ENCODE measurements at regions not wholly inside any gene's neighbourhood (a gene's known extent, or its start where the extent isn't known, plus 50 kb on each side); places are given as distances from the start of the nearest gene placed in this dataset.

DNA sequence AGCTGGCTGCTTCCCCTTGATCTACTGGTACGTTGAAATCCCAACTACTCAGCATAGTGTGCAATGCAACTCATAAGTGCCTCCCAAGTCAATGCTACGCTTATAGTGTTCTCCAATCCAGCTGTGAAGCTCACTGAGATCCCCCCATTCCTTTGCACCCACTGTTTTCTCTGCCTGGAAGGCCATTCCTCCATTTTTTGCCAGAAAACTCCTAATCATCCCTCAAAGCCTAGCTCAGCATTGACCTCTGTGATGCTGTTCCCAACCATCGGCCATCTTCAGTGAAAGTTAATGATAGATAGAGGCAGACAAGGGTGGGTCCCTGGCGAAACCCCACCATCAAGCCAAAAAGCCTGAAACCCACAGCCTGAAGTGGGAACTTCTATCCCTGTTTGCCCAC, 211.0 kb downstream of the ENC1 start:
- Histone ChIP-seq H3K27me3 (ENCODE audit: insufficient read depth, low read length) (no peaks in the 10 kb centered on the region), H3K9me2 (ENCODE audit: insufficient read depth) (no peaks in the 10 kb centered on the region; the same call in 1 of the 2 replicates), H3K27ac (ENCODE audit: low read depth, low read length) (no peak overlapping the region), H2AFZ (ENCODE audit: low read depth, low read length, poor library complexity, severe bottlenecking) (no peak overlapping the region), H3K4me2 (ENCODE audit: low read length) (no peak overlapping the region), H3K36me3 (ENCODE audit: control insufficient read depth in 1 of 2, insufficient read depth in 2 of 2, low read length in 2 of 2) (no peaks in the 10 kb centered on the region), H3K4me1 (ENCODE audit: control insufficient read depth in 1 of 2, insufficient read depth in 2 of 2, low read length in 2 of 2) (no peaks in the 10 kb centered on the region), H3K4me3 (replicated peaks in 1 of 2; ENCODE audit: low read depth in 1 of 2, low read length in 2 of 2) (no peak overlapping the region), H3K9me3 (ENCODE audit: control insufficient read depth in 1 of 2, insufficient read depth in 1 of 2, low read depth in 1 of 2, low read length in 2 of 2) (no peaks in the 10 kb centered on the region), H3K9ac (ENCODE audit: low read length) (no peak overlapping the region), H4K20me1 (ENCODE audit: insufficient read depth) (no peaks in the 10 kb centered on the region), H3K79me2 (ENCODE audit: insufficient read depth, low read length) (no peaks in the 10 kb centered on the region)
- POLR2A ChIA-PET, result no interaction called here
- CTCF ChIA-PET, result no interaction called here
- intact Hi-C loops (cut with micrococcal nuclease), result no loop called here
- no TSS peak for BruUV-seq (replicated peaks)
- no peak for TF ChIP-seq CEBPB (IDR thresholded peaks at IDR 0.05; ENCODE audit: low read depth)
- TF ChIP-seq FOSL1 (IDR thresholded peaks at IDR 0.05; ENCODE audit: low read depth), result no peak
- TF ChIP-seq EZH2phosphoT487 (IDR thresholded peaks at IDR 0.05; ENCODE audit: borderline replicate concordance), result no peak
- TF ChIP-seq SIN3A (IDR thresholded peaks at IDR 0.05; ENCODE audit: low read depth), result no peak
- no peak for TF ChIP-seq EGR1 (IDR thresholded peaks at IDR 0.05; ENCODE audit: low read depth)
- TF ChIP-seq ELF1 (IDR thresholded peaks at IDR 0.05; ENCODE audit: borderline replicate concordance, low read depth), result no peak
- TF ChIP-seq ZNF274 (IDR thresholded peaks at IDR 0.05; ENCODE audit: low read depth, low read length), result no peak
- no peak for TF ChIP-seq RAD21 (IDR thresholded peaks at IDR 0.05; ENCODE audit: low read depth)
- no peak for TF ChIP-seq SP1 (IDR thresholded peaks at IDR 0.05; ENCODE audit: low read depth)
- no peak for TF ChIP-seq TCF7L2 (IDR thresholded peaks at IDR 0.05; ENCODE audit: borderline replicate concordance, extremely low read depth, insufficient read depth, insufficient read length)
- DNase-seq (ENCODE audit: low read depth, low spot score), result no peak
- RAD21 ChIA-PET (ENCODE audit: low non-redundant PET in 1 of 2, low total read pairs in 2 of 2, uncharacterized antibody in 2 of 2, unreplicated experiment in 2 of 2), result no interaction called here
- no peak for ATAC-seq

DNA sequence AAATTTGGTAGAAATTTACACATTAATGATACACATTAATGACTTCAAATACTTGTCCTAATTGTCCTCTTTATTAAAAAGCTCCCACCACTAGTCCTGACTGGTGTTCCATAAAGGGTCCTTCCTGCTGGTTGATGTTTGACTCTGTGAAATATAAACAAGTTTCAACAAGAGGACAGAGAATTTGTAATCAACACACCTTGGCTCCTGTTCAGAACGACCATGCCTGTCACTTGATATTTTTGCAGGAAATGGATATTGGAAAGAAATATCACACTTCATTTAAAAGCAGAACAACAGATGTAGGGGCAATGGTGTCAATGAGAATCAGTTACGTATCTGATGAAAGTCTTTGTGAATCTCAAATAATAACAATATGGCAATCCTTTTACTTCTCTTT, 211.7 kb downstream of the ENC1 start:
- Histone ChIP-seq H3K4me1 (ENCODE audit: control insufficient read depth in 1 of 2, insufficient read depth in 2 of 2, low read length in 2 of 2) (no peaks in the 10 kb centered on the region), H3K9me2 (ENCODE audit: insufficient read depth) (no peaks in the 10 kb centered on the region; the same call in 1 of the 2 replicates), H3K27ac (ENCODE audit: low read depth, low read length) (no peak overlapping the region), H4K20me1 (ENCODE audit: insufficient read depth) (no peaks in the 10 kb centered on the region), H3K27me3 (ENCODE audit: insufficient read depth, low read length) (no peaks in the 10 kb centered on the region), H3K9ac (ENCODE audit: low read length) (no peak overlapping the region), H3K9me3 (ENCODE audit: control insufficient read depth in 1 of 2, insufficient read depth in 1 of 2, low read depth in 1 of 2, low read length in 2 of 2) (no peaks in the 10 kb centered on the region), H3K4me2 (ENCODE audit: low read length) (no peak overlapping the region), H3K36me3 (ENCODE audit: control insufficient read depth in 1 of 2, insufficient read depth in 2 of 2, low read length in 2 of 2) (no peaks in the 10 kb centered on the region), H2AFZ (ENCODE audit: low read depth, low read length, poor library complexity, severe bottlenecking) (no peak overlapping the region), H3K4me3 (replicated peaks in 1 of 2; ENCODE audit: low read depth in 1 of 2, low read length in 2 of 2) (no peak overlapping the region), H3K79me2 (ENCODE audit: insufficient read depth, low read length) (no peaks in the 10 kb centered on the region)
- BruUV-seq (replicated peaks), result no TSS peak
- ChIA-PET RAD21 (ENCODE audit: low non-redundant PET in 1 of 2, low total read pairs in 2 of 2, uncharacterized antibody in 2 of 2, unreplicated experiment in 2 of 2) (no interaction called here), CTCF (no interaction called here), POLR2A (no interaction called here)
- ATAC-seq, result no peak
- intact Hi-C loops (cut with micrococcal nuclease), result no loop called here
- DNase-seq (ENCODE audit: low read depth, low spot score), result no peak
- TF ChIP-seq, protein P1, sequence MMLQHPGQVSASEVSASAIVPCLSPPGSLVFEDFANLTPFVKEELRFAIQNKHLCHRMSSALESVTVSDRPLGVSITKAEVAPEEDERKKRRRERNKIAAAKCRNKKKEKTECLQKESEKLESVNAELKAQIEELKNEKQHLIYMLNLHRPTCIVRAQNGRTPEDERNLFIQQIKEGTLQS (IDR thresholded peaks at IDR 0.05), result no peak
- TF ChIP-seq EZH2 (IDR thresholded peaks at IDR 0.05), result no peak
- TF ChIP-seq, protein P2, sequence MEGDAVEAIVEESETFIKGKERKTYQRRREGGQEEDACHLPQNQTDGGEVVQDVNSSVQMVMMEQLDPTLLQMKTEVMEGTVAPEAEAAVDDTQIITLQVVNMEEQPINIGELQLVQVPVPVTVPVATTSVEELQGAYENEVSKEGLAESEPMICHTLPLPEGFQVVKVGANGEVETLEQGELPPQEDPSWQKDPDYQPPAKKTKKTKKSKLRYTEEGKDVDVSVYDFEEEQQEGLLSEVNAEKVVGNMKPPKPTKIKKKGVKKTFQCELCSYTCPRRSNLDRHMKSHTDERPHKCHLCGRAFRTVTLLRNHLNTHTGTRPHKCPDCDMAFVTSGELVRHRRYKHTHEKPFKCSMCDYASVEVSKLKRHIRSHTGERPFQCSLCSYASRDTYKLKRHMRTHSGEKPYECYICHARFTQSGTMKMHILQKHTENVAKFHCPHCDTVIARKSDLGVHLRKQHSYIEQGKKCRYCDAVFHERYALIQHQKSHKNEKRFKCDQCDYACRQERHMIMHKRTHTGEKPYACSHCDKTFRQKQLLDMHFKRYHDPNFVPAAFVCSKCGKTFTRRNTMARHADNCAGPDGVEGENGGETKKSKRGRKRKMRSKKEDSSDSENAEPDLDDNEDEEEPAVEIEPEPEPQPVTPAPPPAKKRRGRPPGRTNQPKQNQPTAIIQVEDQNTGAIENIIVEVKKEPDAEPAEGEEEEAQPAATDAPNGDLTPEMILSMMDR (IDR thresholded peaks at IDR 0.05 in 2 of 3, conservative IDR thresholded peaks at IDR 0.05 in 1 of 3; ENCODE audit: borderline replicate concordance in 1 of 3, insufficient read depth in 1 of 3, low read depth in 2 of 3, low read length in 2 of 3), result no peak
- TF ChIP-seq TCF7L2 (IDR thresholded peaks at IDR 0.05; ENCODE audit: borderline replicate concordance, extremely low read depth, insufficient read depth, insufficient read length), result no peak
- TF ChIP-seq RAD21 (IDR thresholded peaks at IDR 0.05; ENCODE audit: low read depth), result no peak
- TF ChIP-seq, protein P3, sequence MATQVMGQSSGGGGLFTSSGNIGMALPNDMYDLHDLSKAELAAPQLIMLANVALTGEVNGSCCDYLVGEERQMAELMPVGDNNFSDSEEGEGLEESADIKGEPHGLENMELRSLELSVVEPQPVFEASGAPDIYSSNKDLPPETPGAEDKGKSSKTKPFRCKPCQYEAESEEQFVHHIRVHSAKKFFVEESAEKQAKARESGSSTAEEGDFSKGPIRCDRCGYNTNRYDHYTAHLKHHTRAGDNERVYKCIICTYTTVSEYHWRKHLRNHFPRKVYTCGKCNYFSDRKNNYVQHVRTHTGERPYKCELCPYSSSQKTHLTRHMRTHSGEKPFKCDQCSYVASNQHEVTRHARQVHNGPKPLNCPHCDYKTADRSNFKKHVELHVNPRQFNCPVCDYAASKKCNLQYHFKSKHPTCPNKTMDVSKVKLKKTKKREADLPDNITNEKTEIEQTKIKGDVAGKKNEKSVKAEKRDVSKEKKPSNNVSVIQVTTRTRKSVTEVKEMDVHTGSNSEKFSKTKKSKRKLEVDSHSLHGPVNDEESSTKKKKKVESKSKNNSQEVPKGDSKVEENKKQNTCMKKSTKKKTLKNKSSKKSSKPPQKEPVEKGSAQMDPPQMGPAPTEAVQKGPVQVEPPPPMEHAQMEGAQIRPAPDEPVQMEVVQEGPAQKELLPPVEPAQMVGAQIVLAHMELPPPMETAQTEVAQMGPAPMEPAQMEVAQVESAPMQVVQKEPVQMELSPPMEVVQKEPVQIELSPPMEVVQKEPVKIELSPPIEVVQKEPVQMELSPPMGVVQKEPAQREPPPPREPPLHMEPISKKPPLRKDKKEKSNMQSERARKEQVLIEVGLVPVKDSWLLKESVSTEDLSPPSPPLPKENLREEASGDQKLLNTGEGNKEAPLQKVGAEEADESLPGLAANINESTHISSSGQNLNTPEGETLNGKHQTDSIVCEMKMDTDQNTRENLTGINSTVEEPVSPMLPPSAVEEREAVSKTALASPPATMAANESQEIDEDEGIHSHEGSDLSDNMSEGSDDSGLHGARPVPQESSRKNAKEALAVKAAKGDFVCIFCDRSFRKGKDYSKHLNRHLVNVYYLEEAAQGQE (IDR thresholded peaks at IDR 0.05; ENCODE audit: low read depth), result no peak
- TF ChIP-seq POLR2A (IDR thresholded peaks at IDR 0.05; ENCODE audit: borderline replicate concordance, extremely low read depth, insufficient read depth, insufficient read length), result no peak
- TF ChIP-seq JUND (IDR thresholded peaks at IDR 0.05), result no peak
- TF ChIP-seq, protein P4, sequence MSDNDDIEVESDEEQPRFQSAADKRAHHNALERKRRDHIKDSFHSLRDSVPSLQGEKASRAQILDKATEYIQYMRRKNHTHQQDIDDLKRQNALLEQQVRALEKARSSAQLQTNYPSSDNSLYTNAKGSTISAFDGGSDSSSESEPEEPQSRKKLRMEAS (IDR thresholded peaks at IDR 0.05), result no peak
- no peak for TF ChIP-seq POLR2AphosphoS5 (IDR thresholded peaks at IDR 0.05; ENCODE audit: low read depth, low read length)
- TF ChIP-seq EZH2phosphoT487 (IDR thresholded peaks at IDR 0.05; ENCODE audit: borderline replicate concordance), result no peak
